Activated B cell treated with CpG ODN at 0.5 μM for 24 hours (primary cell): ENCODE measurements at regions not wholly inside any gene's neighbourhood (a gene's known extent, or its start where the extent isn't known, plus 50 kb on each side); places are given as distances from the start of the nearest gene placed in this dataset.

Experiments used
- ATAC-seq: fragments of 200-7000 bp; cut with Tn5 transposase; one replicate; pipeline ENCODE4 v1.10.0; 2021; ENCODE audit warnings: low read depth, mild to moderate bottlenecking, moderate library complexity
- CTCF ChIA-PET: fragments of 350-600 bp; sonication (Branson Sonifier 250); formaldehyde crosslinking; loops from one replicate; lab custom pipeline; 2021; ENCODE audit warnings: antibody characterized with exemption; lab: Charles Lee
- POLR2A ChIA-PET: fragments of 350-600 bp; sonication (Branson Sonifier 250); formaldehyde crosslinking; loops from one replicate; lab custom pipeline; 2021; ENCODE audit warnings: antibody characterized with exemption; lab: Charles Lee
- DNase-seq: peaks from one replicate; pipeline ENCODE4 v3.0.0; 2022
- H3K27ac Mint-ChIP-seq: one replicate; pipeline ENCODE4 v1.8.0; 2020; ENCODE audit warnings: mixed read lengths
- H3K27me3 Mint-ChIP-seq: one replicate; pipeline ENCODE4 v1.8.0; 2021; ENCODE audit warnings: mixed read lengths
- H3K36me3 Mint-ChIP-seq: one replicate; pipeline ENCODE4 v1.8.0; 2021; ENCODE audit warnings: low read depth, mixed read lengths
- H3K4me1 Mint-ChIP-seq: one replicate; pipeline ENCODE4 v1.8.0; 2021; ENCODE audit warnings: mixed read lengths
- H3K4me3 Mint-ChIP-seq: one replicate; pipeline ENCODE4 v1.8.0; 2020; ENCODE audit warnings: mild to moderate bottlenecking, mixed read lengths
- H3K9me3 Mint-ChIP-seq: one replicate; pipeline ENCODE4 v1.8.0; 2020; ENCODE audit warnings: mixed read lengths
- CTCF ChIP-seq: fragments of 200-600 bp; IDR thresholded peaks from one replicate; pipeline ENCODE4 v1.8.0; 2022; ENCODE audit warnings: antibody characterized with exemption, mild to moderate bottlenecking
- intact Hi-C: fragments of 100-400 bp; cut with micrococcal nuclease; formaldehyde crosslinking; loops from one replicate; pipeline ENCODE4 v1.15.1; 2024

DNA sequence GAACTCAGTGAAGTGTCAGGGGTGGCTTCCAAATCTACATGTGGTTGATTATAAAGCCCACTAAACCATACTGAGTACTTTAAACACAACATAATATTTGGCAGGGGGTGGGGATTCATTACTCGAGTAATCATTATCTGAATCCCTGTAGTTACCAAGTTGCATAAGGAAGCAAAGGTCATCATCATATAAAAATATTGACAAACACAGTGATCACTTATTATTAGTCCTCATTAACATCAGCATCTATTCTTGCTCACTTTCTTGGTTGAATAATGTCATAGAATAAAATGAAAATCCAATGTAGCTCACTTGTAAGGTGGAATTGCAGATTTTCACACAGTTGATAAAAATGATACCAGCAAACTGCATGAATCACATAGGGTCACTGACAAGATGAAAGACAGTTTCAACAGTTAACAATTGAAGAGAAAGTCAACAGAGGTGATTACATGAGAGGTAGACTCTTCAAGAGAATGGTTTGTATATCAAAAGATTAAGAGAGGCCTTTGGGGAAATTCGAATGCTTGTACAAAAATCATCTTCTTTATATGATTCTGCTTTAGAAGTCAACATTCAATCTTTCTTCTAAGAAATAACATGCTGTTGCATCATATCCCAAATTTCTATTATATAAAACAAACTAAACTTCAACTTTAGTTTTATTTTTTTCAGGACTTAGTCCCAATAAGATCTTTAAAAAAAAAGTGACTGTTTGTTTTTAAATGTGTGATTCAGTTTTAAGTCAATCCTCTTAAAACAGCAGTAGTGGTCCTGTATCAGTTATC is 185.5 kb upstream of the KLF14 start:
- Mint-ChIP-seq H3K36me3 (peaks cover 88% of the 10 kb centered on the region), H3K27me3 (no peaks in the 10 kb centered on the region), H3K4me1 (peaks cover 54% of the 10 kb centered on the region), H3K9me3 (no peaks in the 10 kb centered on the region), H3K4me3 (no peak overlapping the region), H3K27ac (no peak overlapping the region)
- no peak for TF ChIP-seq CTCF
- ChIA-PET CTCF (no interaction called here), POLR2A (interaction anchor here (0.7 kb wide), 1 partner anchor 37 kb away, joined by 4 read pairs; no protein-coding TSS in a partner anchor)
- intact Hi-C loops = loop anchor here (1.0 kb wide), 1 partner anchor 9 kb away; no protein-coding TSS in a partner anchor
- ATAC-seq (no peak), DNase-seq (no peak)

DNA sequence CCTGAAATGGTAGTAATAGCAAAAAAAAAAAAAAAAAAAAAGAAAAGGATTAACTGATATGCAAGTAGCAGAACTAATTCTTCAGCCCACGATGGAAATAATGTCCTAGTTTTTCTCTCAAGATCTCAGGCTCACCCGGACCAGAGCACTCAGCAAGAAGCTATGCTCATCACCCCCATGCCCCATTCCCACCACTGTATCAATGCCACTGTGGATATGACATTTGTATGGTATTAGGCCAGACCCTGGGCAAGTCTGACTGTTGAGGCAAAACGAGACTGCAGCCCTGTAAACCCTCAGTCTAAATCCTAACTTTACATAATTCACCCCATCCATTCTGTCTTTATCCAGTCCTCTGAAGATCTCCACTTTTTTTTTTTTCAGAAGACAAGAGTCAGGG is 186.1 kb upstream of the KLF14 start:
- H3K4me3 Mint-ChIP-seq = no peak overlapping the region
- H3K27ac Mint-ChIP-seq = peak overlapping the region; percentile 41
- no peak for DNase-seq
- peaks cover 53% of the 10 kb centered on the region for H3K4me1 Mint-ChIP-seq
- intact Hi-C loops = no loop called here
- ChIA-PET CTCF (no interaction called here), POLR2A (interaction anchor here (0.7 kb wide), 2 partner anchors 15 to 38 kb away, joined by 4 read pairs; no protein-coding TSS in a partner anchor)
- H3K9me3 Mint-ChIP-seq = no peaks in the 10 kb centered on the region
- H3K27me3 Mint-ChIP-seq = no peaks in the 10 kb centered on the region
- ATAC-seq = no peak
- H3K36me3 Mint-ChIP-seq = peaks cover 90% of the 10 kb centered on the region
- TF ChIP-seq CTCF = no peak

GRCh38 chr7:130921391-130922180 is 187.6 kb upstream of the KLF14 start:
- H3K36me3 Mint-ChIP-seq = peaks cover 89% of the 10 kb centered on the region
- peaks cover 54% of the 10 kb centered on the region for H3K4me1 Mint-ChIP-seq
- H3K9me3 Mint-ChIP-seq = no peaks in the 10 kb centered on the region
- no peak overlapping the region for H3K4me3 Mint-ChIP-seq
- no peaks in the 10 kb centered on the region for H3K27me3 Mint-ChIP-seq
- no peak for TF ChIP-seq CTCF
- no peak overlapping the region for H3K27ac Mint-ChIP-seq
- ChIA-PET POLR2A (interaction anchor here (0.9 to 1.3 kb wide), 4 partner anchors 10 to 23 kb away, joined by 3 to 6 read pairs (median 3); no protein-coding TSS in a partner anchor), CTCF (interaction anchor here (1.3 kb wide), 1 partner anchor 25 kb away, joined by 5 read pairs; no protein-coding TSS in a partner anchor)
- intact Hi-C loops = no loop called here
- ATAC-seq (no peak), DNase-seq (no peak)

DNA sequence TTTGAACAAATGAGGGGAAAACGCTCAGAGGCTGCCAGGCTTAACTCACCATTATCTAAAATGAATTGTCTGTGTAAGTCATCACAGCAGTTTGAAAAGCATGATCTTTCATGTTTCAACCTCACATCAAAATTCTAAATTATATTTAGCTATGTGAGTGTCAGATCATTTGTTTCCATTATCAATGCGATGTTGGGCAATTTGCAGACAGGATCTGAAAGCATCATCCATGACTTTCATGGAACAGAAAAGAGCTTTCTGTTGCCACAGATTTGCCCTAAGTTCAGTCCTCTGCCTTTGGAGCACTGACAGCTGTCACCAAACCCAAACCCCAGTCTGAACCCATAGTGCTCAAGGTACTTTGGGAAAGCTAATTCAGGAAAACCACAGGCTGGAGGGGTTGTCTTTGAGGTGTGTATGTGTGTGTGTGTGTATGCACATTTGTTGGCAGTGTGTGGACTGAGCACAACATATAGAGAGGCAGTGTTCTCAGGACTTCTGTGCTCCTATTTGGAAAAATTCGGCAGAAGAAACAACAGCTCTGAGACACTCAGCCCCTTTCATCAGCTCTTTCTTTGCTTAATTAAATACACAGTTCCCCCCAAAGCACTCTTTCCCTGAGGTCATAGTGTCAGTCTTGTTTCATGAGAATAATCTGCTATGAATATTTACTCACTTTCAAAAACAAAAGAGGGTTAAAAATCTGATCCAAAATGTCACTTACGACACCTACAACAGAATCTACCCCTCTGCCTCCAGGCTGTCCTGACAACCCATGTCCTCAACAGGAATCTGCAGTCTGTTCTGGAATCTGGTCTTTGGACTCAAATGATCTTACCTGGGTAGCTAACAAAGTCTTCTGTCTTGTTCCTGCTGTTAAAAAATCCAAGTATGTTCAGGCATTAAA is 188.5 kb upstream of the KLF14 start:
- ChIA-PET POLR2A (interaction anchor here (0.9 to 1.3 kb wide), 6 partner anchors 9 to 38 kb away, joined by 3 to 6 read pairs (median 3); no protein-coding TSS in a partner anchor), CTCF (interaction anchor here (1.3 kb wide), 1 partner anchor 26 kb away, joined by 5 read pairs; no protein-coding TSS in a partner anchor)
- Mint-ChIP-seq H3K27ac (no peak overlapping the region), H3K4me1 (peaks cover 58% of the 10 kb centered on the region), H3K9me3 (no peaks in the 10 kb centered on the region), H3K27me3 (no peaks in the 10 kb centered on the region), H3K36me3 (peaks cover 89% of the 10 kb centered on the region), H3K4me3 (no peak overlapping the region)
- ATAC-seq (no peak), DNase-seq (no peak)
- TF ChIP-seq CTCF = no peak
- intact Hi-C loops = no loop called here
